Testis (tissue), 2 donors: ENCODE measurements at regions not wholly inside any gene's neighbourhood (a gene's known extent, or its start where the extent isn't known, plus 50 kb on each side); places are given as distances from the start of the nearest gene placed in this dataset.

Experiments
- POLR2A ChIP-seq: fragments of 450-650 bp; IDR thresholded peaks from one replicate; pipeline ENCODE4 v1.6.1; 2017; ENCODE audit warnings: antibody characterized with exemption, mild to moderate bottlenecking, moderate library complexity
- TF ChIP-seq, protein P1 (sequence below), 3 experiments: fragments of 450-650 bp in 2 of 3; fragments of 200-600 bp in 1 of 3; sonication (generic) in 1 of 3; IDR thresholded peaks; one replicate each; pipeline ENCODE4 v1.5.1; 2016 to 2019; ENCODE audit warnings: antibody characterized with exemption in 3 of 3, mild to moderate bottlenecking in 2 of 3, moderate library complexity in 1 of 3

DNA sequence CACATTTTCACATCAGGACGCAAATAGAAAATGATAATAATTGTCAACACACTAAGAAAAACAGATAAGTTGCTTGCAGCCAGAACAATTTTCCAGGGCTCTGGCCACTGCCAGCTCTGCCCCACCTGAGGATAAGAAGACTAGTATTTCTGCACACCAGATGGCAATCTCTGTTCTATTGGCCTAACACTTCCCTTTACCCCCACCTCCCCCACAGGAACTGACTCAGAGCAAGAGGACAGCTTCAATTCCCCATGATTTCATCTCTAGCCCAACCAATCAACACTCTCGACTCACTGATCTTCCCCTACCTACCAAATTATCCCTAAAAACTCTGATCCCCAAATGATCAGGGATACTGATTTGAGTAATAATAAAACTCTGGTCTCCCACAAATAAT lies 164.0 kb downstream of the SMARCA1 start:
- no peak for TF ChIP-seq POLR2A
- TF ChIP-seq, protein P1, sequence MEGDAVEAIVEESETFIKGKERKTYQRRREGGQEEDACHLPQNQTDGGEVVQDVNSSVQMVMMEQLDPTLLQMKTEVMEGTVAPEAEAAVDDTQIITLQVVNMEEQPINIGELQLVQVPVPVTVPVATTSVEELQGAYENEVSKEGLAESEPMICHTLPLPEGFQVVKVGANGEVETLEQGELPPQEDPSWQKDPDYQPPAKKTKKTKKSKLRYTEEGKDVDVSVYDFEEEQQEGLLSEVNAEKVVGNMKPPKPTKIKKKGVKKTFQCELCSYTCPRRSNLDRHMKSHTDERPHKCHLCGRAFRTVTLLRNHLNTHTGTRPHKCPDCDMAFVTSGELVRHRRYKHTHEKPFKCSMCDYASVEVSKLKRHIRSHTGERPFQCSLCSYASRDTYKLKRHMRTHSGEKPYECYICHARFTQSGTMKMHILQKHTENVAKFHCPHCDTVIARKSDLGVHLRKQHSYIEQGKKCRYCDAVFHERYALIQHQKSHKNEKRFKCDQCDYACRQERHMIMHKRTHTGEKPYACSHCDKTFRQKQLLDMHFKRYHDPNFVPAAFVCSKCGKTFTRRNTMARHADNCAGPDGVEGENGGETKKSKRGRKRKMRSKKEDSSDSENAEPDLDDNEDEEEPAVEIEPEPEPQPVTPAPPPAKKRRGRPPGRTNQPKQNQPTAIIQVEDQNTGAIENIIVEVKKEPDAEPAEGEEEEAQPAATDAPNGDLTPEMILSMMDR (IDR thresholded peaks at IDR 0.05) = no peak
